ENCODE measurements at regions not wholly inside any gene's neighbourhood (a gene's known extent, or its start where the extent isn't known, plus 50 kb on each side); places are given as distances from the start of the nearest gene placed in this dataset.

DNA sequence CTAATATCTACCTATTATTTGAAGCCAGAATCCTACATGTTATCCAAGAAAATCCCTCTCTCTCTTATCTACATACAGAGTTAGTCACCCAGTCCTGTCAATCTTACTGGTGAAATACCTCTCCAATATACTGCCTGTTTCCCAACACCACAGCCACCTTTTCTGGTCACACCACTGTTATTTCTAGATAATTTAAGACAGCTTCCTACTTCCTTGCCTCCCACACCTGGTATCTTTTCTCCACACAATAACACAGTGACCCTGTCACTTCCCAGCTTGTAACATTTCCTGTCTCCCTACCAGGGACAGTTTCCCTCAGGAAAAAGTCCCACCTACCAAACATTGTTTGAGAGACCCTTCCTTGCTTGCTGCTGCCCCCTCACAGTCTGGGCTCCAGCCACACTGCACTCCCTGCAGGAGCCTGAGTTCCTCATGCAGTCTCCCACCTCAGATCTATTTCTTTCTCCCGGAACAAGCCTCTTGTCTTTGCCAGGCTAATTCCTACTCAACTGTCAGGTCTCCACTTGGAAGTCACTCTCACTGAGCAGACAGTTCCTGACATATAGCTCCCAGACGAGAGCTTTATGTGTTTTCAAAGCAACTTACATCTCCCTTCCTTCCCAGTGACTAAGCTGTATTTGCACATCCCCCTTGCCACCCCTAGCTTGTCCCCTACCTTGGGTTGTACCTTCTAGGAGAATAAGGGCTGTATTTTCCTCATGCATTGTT lies 73.6 kb upstream of the QRFPR start:
- no peaks in the 10 kb centered on the region for H3K9me3 ChIP-seq (ENCODE audit: low read depth)
- H3K4me1 ChIP-seq (ENCODE audit: low read depth): peaks cover 45% of the 10 kb centered on the region
- DNase-seq (ENCODE audit: low read depth in 1 of 2, low spot score in 1 of 2): peak in 1 of 2 donors; percentile 49
- H3K27me3 ChIP-seq: no peaks in the 10 kb centered on the region
- TF ChIP-seq, protein P1, sequence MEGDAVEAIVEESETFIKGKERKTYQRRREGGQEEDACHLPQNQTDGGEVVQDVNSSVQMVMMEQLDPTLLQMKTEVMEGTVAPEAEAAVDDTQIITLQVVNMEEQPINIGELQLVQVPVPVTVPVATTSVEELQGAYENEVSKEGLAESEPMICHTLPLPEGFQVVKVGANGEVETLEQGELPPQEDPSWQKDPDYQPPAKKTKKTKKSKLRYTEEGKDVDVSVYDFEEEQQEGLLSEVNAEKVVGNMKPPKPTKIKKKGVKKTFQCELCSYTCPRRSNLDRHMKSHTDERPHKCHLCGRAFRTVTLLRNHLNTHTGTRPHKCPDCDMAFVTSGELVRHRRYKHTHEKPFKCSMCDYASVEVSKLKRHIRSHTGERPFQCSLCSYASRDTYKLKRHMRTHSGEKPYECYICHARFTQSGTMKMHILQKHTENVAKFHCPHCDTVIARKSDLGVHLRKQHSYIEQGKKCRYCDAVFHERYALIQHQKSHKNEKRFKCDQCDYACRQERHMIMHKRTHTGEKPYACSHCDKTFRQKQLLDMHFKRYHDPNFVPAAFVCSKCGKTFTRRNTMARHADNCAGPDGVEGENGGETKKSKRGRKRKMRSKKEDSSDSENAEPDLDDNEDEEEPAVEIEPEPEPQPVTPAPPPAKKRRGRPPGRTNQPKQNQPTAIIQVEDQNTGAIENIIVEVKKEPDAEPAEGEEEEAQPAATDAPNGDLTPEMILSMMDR (IDR thresholded peaks at IDR 0.05; ENCODE audit: low read depth, low read length): no peak
- no peaks in the 10 kb centered on the region for H3K36me3 ChIP-seq
- no peak overlapping the region for H3K4me3 ChIP-seq
- peak overlapping the region; percentile 90 for H3K27ac ChIP-seq

DNA sequence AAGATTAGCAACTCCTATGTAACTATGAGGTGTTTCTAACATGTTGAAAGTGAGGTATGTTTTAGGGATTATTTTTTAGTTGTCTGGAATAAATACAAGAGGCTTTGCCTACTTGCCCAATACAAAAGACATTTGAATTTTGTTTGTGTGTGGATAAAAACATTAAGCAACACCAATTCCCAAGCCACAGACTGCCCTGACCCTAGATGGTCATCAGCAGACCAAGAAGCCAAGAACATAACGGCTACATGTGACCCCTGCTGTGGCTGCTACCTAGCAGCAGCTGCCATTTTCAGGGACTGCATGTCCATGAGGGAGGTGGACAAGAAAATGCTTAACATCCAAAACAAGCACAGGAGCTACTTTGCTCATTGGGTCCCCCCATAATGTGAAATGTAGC lies 70.5 kb upstream of the QRFPR start:
- Histone ChIP-seq H3K4me3 (no peak overlapping the region), H3K9me3 (ENCODE audit: low read depth) (no peaks in the 10 kb centered on the region), H3K4me1 (ENCODE audit: low read depth) (peaks cover 32% of the 10 kb centered on the region), H3K27me3 (no peaks in the 10 kb centered on the region), H3K27ac (no peak overlapping the region), H3K36me3 (no peaks in the 10 kb centered on the region)
- DNase-seq (ENCODE audit: low read depth in 1 of 2, low spot score in 1 of 2): no peak
- TF ChIP-seq, protein P1 (IDR thresholded peaks at IDR 0.05; ENCODE audit: low read depth, low read length): no peak

DNA sequence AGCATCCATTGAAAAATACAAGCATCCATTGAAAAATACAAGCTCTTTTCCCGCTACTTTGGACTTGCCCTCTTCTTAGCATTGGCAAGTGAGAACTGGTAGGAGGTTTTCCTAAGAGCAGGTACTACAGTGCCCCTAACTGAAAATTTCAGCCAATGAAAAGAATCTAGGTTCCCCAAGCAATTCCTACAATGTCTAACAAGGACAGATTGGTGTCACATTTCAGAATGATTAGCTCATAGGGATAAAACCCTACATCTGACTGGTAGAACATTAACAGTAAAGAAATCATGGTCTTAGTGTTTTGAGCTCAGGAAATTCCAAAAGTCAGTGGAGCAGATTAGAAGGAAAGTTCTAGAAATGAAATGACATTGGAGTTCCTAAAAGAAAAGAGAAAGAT lies 68.6 kb upstream of the QRFPR start:
- no peak for DNase-seq (ENCODE audit: low read depth in 1 of 2, low spot score in 1 of 2)
- no peaks in the 10 kb centered on the region for H3K9me3 ChIP-seq (ENCODE audit: low read depth)
- TF ChIP-seq, protein P1 (IDR thresholded peaks at IDR 0.05; ENCODE audit: low read depth, low read length): no peak
- no peaks in the 10 kb centered on the region for H3K27me3 ChIP-seq
- no peak overlapping the region for H3K27ac ChIP-seq
- no peaks in the 10 kb centered on the region for H3K36me3 ChIP-seq
- no peak overlapping the region for H3K4me3 ChIP-seq
- H3K4me1 ChIP-seq (ENCODE audit: low read depth): peaks cover 20% of the 10 kb centered on the region

DNA sequence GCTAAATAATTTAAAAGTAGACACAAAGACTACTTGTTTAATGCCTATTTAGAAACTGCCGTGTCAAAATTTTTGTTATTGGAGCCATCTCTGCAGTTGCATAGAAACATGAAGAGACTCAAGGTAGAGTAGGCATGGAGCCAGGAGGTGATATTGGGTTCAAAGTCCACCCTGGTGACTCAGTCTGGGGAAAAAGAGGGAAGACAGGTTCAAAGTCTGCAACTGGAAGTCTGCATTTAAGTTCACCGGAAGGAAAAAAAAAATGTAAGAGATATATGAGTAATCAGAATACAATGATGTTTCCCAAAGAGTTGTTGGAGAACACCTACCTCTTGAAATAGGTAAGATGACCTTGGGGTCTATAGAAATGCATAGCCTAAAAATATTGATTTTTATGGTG lies 67.4 kb upstream of the QRFPR start:
- H3K36me3 ChIP-seq: no peaks in the 10 kb centered on the region
- TF ChIP-seq, protein P1 (IDR thresholded peaks at IDR 0.05; ENCODE audit: low read depth, low read length): no peak
- no peaks in the 10 kb centered on the region for H3K27me3 ChIP-seq
- no peak overlapping the region for H3K4me3 ChIP-seq
- no peak for DNase-seq (ENCODE audit: low read depth in 1 of 2, low spot score in 1 of 2)
- no peaks in the 10 kb centered on the region for H3K9me3 ChIP-seq (ENCODE audit: low read depth)
- H3K4me1 ChIP-seq (ENCODE audit: low read depth): peaks cover 8% of the 10 kb centered on the region
- H3K27ac ChIP-seq: no peak overlapping the region

DNA sequence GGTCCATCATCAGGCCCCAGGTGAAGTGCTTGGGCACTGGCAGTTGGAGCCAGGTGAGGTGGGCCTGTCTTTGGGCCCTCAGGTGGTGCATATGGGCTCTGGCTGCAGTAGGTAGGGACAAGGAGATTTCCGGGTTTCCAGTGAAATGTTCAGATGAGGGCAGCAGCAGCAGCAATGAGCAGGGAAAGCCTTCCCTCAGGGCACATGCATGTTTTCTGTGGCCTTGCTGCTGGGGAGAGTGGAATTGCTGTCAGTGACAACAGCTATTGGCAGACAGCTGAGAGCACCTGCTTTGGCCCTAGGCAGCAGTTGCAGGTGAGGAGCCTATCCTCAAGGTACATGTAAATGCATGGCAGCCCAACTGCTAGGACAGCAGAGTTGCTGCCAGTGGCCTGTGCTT lies 58.9 kb upstream of the QRFPR start:
- no peaks in the 10 kb centered on the region for H3K36me3 ChIP-seq

More for the DNA sequence above, 58.9 kb upstream of the QRFPR start:
- Histone ChIP-seq H3K4me3 (no peak overlapping the region), H3K27ac (no peak overlapping the region), H3K9me3 (ENCODE audit: low read depth) (no peaks in the 10 kb centered on the region), H3K27me3 (no peaks in the 10 kb centered on the region), H3K4me1 (ENCODE audit: low read depth) (no peaks in the 10 kb centered on the region)
- TF ChIP-seq, protein P1 (IDR thresholded peaks at IDR 0.05; ENCODE audit: low read depth, low read length): no peak
- no peak for DNase-seq (ENCODE audit: low read depth in 1 of 2, low spot score in 1 of 2)

Measured in cardiac muscle cell (in vitro differentiated cells and primary cell).